SK-N-MC (cell line): ENCODE measurements at regions not wholly inside any gene's neighbourhood (a gene's known extent, or its start where the extent isn't known, plus 50 kb on each side); places are given as distances from the start of the nearest gene placed in this dataset.
A peak's percentile ranks its signal among the peaks of the same experiment; 100 is the strongest.

Experiments used
- DNase-seq: peaks from one replicate; pipeline ENCODE4 v3.0.0-alpha.2; 2011; ENCODE audit warnings: low read depth, low spot score
- H3K27ac ChIP-seq: fragments of 200-600 bp; sonication (generic); 2 replicates; pipeline ENCODE4 v1.5.1; 2016; ENCODE audit warnings: mixed run types
- H3K36me3 ChIP-seq: fragments of 200-600 bp; sonication (generic); 2 replicates; pipeline ENCODE4 v1.6.1; 2017; ENCODE audit warnings: antibody characterized with exemption, low read length, mixed read lengths; ENCODE audit not compliant: insufficient read depth
- H3K4me3 ChIP-seq: fragments of 200-600 bp; sonication (generic); 2 replicates; pipeline ENCODE4 v1.5.1; 2016
- H3K9ac ChIP-seq: fragments of 200-600 bp; sonication (generic); 2 replicates; pipeline ENCODE4 v1.8.0; 2017; ENCODE audit warnings: mixed run types, mixed read lengths; ENCODE audit not compliant: insufficient read length
- H3K9me3 ChIP-seq: fragments of 200-600 bp; sonication (generic); 2 replicates; pipeline ENCODE4 v1.6.1; 2017; ENCODE audit warnings: low read depth, mild to moderate bottlenecking, antibody characterized with exemption, low read length, moderate library complexity, mixed read lengths
- EZH2 ChIP-seq: fragments of 200-600 bp; sonication (generic); IDR thresholded peaks from one replicate; pipeline ENCODE4 v1.6.1; 2017; ENCODE audit warnings: antibody characterized with exemption
- FOXP2 ChIP-seq: optimal IDR thresholded peaks from 2 replicates; pipeline ENCODE3; 2011; ENCODE audit warnings: mild to moderate bottlenecking, moderate library complexity; ENCODE audit not compliant: insufficient read depth; ENCODE audit errors: extremely low read length, control extremely low read depth
- POLR2AphosphoS5 ChIP-seq: IDR thresholded peaks from 2 replicates; pipeline ENCODE4 v1.6.1; 2012; ENCODE audit warnings: mild to moderate bottlenecking, low read depth, low read length, borderline replicate concordance

DNA sequence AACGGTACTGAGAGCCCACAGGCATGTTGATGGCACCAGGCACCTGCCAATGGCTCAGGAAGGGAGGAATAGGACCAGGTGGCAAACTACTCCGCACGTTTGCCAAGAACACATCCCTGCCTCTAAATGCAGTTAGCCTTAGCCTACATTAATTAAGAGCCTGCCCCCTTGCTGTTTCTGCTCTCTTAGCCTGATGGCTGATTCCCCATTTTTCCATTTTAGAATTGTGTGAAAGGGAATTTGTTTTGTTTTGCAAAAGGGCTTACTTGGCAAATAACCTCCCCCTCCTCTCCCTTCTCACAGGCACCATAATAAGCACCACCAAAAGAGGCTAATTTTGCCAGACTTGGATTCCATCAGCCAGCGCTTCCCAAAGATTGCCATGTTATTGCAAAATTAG lies 1203.2 kb downstream of the SORCS3 start:
- no peak overlapping the region for H3K4me3 ChIP-seq
- TF ChIP-seq EZH2 (no peak), POLR2AphosphoS5 (no peak), FOXP2 (no peak)
- no peak for DNase-seq
- H3K36me3 ChIP-seq = no peaks in the 10 kb centered on the region
- peak overlapping the region; percentile 67 for H3K27ac ChIP-seq
- no peaks in the 10 kb centered on the region for H3K9me3 ChIP-seq
- H3K9ac ChIP-seq = no peak overlapping the region

DNA sequence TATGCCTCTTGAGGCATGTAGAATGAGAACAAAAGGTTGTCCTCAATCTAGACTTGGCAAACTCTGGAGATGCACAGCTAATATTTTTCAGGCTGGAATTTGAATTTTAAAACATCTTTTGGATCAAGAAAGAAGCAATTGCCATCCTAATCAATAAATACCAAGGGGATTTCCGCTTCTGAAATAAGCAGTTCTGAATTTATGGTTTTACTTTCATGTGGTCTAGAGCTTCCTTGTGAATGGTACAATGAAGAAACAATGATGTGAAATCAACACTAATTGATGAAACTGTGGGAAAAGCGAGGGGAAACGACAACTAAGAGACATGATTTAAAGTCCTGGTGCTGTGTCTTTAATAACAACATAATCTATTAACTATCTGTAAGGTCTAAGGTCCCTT lies 1202.7 kb downstream of the SORCS3 start:
- Histone ChIP-seq H3K27ac (no peak overlapping the region), H3K9ac (no peak overlapping the region), H3K36me3 (no peaks in the 10 kb centered on the region), H3K9me3 (no peaks in the 10 kb centered on the region), H3K4me3 (no peak overlapping the region)
- TF ChIP-seq POLR2AphosphoS5 = no peak
- no peak for TF ChIP-seq FOXP2
- TF ChIP-seq EZH2 = no peak
- no peak for DNase-seq

DNA sequence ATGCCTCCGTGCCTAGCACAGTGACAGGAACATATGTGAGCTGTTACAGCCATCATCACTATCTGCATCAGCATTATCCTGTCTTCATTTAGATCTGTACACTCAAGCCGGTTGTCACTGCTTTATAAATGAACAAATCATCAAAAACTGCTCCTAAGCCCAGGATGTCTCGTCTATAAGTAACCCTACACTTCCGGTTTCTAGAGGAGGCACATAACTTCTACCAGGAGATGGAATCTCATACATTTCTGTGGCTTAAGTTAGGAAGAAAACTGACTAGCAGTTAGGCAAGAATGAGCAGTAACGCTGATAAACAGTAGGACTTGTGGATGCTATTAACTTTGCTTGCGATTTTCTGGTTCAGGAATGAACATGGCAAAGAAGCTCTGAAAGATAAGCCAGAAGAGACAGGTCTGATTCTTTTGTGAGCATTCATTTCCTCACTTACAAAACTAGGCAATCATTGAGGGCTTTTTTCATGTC lies 1199.2 kb downstream of the SORCS3 start:
- no peak for TF ChIP-seq FOXP2
- no peak for TF ChIP-seq POLR2AphosphoS5
- no peak for TF ChIP-seq EZH2
- no peaks in the 10 kb centered on the region for H3K9me3 ChIP-seq
- H3K36me3 ChIP-seq = no peaks in the 10 kb centered on the region
- H3K27ac ChIP-seq = peak overlapping the region; percentile 74
- peak overlapping the region; percentile 33; the same call in 1 of the 2 replicates for H3K4me3 ChIP-seq
- no peak overlapping the region for H3K9ac ChIP-seq
- no peak for DNase-seq

DNA sequence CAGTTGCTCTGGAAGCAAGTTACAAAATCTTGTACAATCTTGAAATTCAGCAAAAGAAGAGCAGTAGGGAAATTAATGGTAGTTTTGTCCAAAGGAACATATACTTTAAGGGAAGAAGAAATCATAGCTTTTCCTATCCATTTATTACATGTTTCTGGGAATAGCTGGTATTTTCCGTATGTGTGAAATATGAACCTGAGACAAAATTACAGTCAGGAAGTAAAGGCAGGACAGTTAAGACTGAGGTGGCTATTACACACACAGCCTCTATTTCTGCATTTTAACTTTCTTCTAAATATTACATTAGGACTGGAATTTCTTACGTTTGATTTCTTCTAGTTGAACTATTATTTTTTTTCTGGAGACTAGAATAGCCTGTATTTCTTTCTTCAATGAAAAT lies 1197.3 kb downstream of the SORCS3 start:
- 0 out of 2 replicates have a peak overlapping the region, but pooled peaks have one; percentile 25 for H3K4me3 ChIP-seq
- TF ChIP-seq EZH2 (no peak), POLR2AphosphoS5 (no peak), FOXP2 (no peak)
- DNase-seq = no peak
- no peaks in the 10 kb centered on the region for H3K36me3 ChIP-seq
- no peak overlapping the region for H3K9ac ChIP-seq
- H3K27ac ChIP-seq = no peak overlapping the region
- H3K9me3 ChIP-seq = no peaks in the 10 kb centered on the region

DNA sequence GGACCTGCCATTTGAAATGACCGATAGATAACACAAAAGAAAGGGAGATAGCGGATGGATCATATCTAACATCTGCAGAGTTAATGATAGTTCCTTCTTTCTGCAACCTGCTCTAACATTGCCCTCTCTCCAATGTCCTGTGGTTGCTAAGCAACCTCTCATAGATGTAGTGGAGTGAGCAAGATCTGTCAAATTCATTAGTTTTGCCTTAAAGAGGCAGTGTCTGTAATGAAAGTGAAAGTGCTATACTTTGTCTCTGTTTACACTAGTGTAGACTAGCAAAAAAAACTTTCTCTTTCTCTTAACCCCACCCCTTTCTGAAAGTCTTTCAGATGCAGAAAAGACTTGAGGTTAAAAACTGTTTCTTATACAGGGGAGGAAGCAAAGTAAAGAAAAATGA lies 1196.9 kb downstream of the SORCS3 start:
- no peak for TF ChIP-seq POLR2AphosphoS5
- no peak for TF ChIP-seq EZH2
- no peak for TF ChIP-seq FOXP2
- DNase-seq = no peak
- H3K27ac ChIP-seq = no peak overlapping the region
- H3K4me3 ChIP-seq = 0 out of 2 replicates have a peak overlapping the region, but pooled peaks have one; percentile 25
- no peaks in the 10 kb centered on the region for H3K36me3 ChIP-seq
- H3K9ac ChIP-seq = no peak overlapping the region
- no peaks in the 10 kb centered on the region for H3K9me3 ChIP-seq

DNA sequence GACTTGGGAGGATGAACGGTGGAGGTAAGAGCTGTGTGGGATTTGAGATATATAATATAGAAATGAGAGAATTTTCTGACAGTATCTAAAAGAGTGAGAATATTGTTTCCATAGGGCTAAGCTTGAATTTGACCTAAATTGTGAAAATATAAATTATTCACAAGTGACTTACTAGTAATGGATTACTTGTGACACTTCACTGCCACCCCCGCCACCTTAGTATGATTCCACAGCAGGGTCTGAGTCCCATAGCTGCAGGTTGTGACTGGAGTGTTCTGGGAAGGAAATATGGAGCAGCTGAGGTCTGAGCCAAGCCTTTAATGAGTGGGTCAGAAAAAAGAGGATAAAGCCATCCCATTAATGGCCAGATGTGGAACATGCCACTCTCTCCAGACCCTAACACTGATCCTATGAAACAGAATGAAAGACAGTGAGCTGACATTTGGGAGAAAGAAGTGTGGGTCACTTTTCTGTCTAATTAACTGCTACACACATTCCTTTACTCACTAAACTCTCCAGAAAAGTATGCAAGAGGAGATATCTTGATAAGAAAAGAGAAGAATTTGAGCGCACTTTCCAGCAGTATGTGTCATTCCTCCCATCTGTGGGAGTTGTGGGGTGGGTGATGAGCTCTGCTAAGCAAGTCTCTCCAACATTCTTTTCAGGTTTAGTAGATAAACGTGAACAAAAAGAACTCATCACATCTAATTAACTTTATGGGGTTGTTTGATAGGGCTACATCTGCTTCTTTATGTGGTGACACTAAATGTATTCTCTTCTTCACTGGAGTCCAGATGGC lies 1193.4 kb downstream of the SORCS3 start:
- no peaks in the 10 kb centered on the region for H3K9me3 ChIP-seq
- no peak overlapping the region for H3K9ac ChIP-seq
- no peak for DNase-seq
- no peak overlapping the region for H3K27ac ChIP-seq
- no peak overlapping the region for H3K4me3 ChIP-seq
- no peak for TF ChIP-seq FOXP2
- TF ChIP-seq EZH2 = no peak
- no peak for TF ChIP-seq POLR2AphosphoS5
- no peaks in the 10 kb centered on the region for H3K36me3 ChIP-seq

DNA sequence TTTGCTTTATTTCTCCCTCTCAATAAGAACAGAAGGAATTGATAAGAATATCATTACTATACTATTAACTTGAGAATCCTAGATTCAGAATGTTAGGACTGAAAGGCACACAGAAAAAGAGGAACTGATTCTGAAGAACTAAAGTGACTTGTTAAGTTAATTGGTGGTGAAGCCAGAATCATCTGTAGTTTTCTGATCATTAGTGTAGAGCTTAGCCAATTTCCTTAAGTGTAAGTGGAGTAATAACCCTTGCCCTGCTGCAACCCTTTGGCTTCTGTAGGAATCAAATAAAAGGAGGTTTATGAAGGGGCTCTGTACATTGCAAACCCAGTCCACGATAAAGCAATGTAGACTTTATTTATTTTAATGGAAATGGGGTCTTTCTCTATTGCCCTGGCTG lies 1186.0 kb downstream of the SORCS3 start:
- no peak overlapping the region for H3K4me3 ChIP-seq
- H3K9ac ChIP-seq = no peak overlapping the region
- no peaks in the 10 kb centered on the region for H3K9me3 ChIP-seq
- H3K36me3 ChIP-seq = no peaks in the 10 kb centered on the region
- H3K27ac ChIP-seq = no peak overlapping the region
- no peak for DNase-seq
- TF ChIP-seq EZH2 (no peak), FOXP2 (no peak), POLR2AphosphoS5 (no peak)

DNA sequence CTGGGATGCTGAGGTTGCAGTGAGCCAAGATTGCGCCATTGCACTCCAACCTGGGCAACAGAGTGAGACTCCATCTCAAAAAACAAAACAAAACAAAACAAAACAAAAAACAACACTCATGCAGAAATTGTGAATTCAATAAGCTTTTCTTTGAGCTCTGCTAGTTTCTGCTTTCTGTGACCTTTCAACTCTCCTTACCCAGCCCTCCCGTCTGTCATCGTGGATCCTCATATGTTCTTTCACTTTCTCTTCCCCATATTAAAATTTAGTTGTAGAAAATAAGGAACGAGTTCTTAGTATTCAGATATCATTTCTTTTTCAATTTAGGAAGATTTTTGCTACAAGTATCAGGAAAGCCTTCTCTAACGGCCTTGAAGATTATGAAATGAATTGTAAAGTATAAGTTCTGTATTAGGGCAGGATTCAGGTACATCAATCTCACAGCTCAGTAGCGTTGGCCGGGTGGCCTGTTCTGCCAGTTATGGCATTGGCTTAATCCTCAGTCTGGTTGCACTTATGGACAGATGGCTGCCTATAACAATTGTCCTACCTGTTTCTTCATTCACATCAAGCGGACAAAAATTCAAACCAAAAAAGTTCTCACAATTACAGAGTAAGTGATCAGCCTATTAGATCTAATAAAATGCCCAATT lies 1167.0 kb downstream of the SORCS3 start:
- no peak overlapping the region for H3K27ac ChIP-seq
- no peaks in the 10 kb centered on the region for H3K36me3 ChIP-seq
- no peak for DNase-seq
- no peak overlapping the region for H3K4me3 ChIP-seq
- H3K9ac ChIP-seq = no peak overlapping the region
- H3K9me3 ChIP-seq = no peaks in the 10 kb centered on the region
- no peak for TF ChIP-seq POLR2AphosphoS5
